ENCODE measurements at regions not wholly inside any gene's neighbourhood (a gene's known extent, or its start where the extent isn't known, plus 50 kb on each side); places are given as distances from the start of the nearest gene placed in this dataset.

GRCh38 chr9:759541-759940 lies 82.0 kb upstream of the DMRT1 start:
- in situ Hi-C loops (cut with MboI; ENCODE audit: low pct_unique_long_range_greater_than_20kb, low sequenced_read_pairs, unreplicated experiment) = loop anchor here (10.0 kb wide), 1 partner anchor 65 kb away; no protein-coding TSS in a partner anchor
- TF ChIP-seq CTCF (IDR thresholded peaks at IDR 0.05; ENCODE audit: extremely low read depth, insufficient read depth, missing control alignments) = no peak
- DNase-seq (ENCODE audit: low spot score) = no peak

GRCh38 chr9:759983-760736 lies 81.3 kb upstream of the DMRT1 start:
- in situ Hi-C loops (cut with MboI; ENCODE audit: low pct_unique_long_range_greater_than_20kb, low sequenced_read_pairs, unreplicated experiment) = loop anchor here (10.0 kb wide), 2 partner anchors 65 to 145 kb away; no protein-coding TSS in a partner anchor
- DNase-seq (ENCODE audit: low spot score) = no peak
- no peak for TF ChIP-seq CTCF (IDR thresholded peaks at IDR 0.05; ENCODE audit: extremely low read depth, insufficient read depth, missing control alignments)

- TF ChIP-seq CTCF (IDR thresholded peaks at IDR 0.05; ENCODE audit: extremely low read depth, insufficient read depth, missing control alignments) = no peak
- in situ Hi-C loops (cut with MboI; ENCODE audit: low pct_unique_long_range_greater_than_20kb, low sequenced_read_pairs, unreplicated experiment) = loop anchor here (10.0 kb wide), 1 partner anchor 146 kb away; no protein-coding TSS in a partner anchor
- DNase-seq (ENCODE audit: low spot score) = no peak
Observed at GRCh38 chr9:761176-761792, 80.2 kb upstream of the DMRT1 start.

GRCh38 chr9:761793-762560 lies 79.5 kb upstream of the DMRT1 start:
- in situ Hi-C loops (cut with MboI; ENCODE audit: low pct_unique_long_range_greater_than_20kb, low sequenced_read_pairs, unreplicated experiment) = loop anchor here (10.0 kb wide), 1 partner anchor 147 kb away; no protein-coding TSS in a partner anchor
- no peak for TF ChIP-seq CTCF (IDR thresholded peaks at IDR 0.05; ENCODE audit: extremely low read depth, insufficient read depth, missing control alignments)
- DNase-seq (ENCODE audit: low spot score) = no peak

GRCh38 chr9:763692-764091 lies 77.8 kb upstream of the DMRT1 start:
- in situ Hi-C loops (cut with MboI; ENCODE audit: low pct_unique_long_range_greater_than_20kb, low sequenced_read_pairs, unreplicated experiment) = loop anchor here (10.0 kb wide), 1 partner anchor 149 kb away; no protein-coding TSS in a partner anchor
- no peak for TF ChIP-seq CTCF (IDR thresholded peaks at IDR 0.05; ENCODE audit: extremely low read depth, insufficient read depth, missing control alignments)
- DNase-seq (ENCODE audit: low spot score) = no peak

GRCh38 chr9:764105-764524 lies 77.4 kb upstream of the DMRT1 start:
- DNase-seq (ENCODE audit: low spot score) = peak; percentile 73
- in situ Hi-C loops (cut with MboI; ENCODE audit: low pct_unique_long_range_greater_than_20kb, low sequenced_read_pairs, unreplicated experiment) = loop anchor here (10.0 kb wide), 1 partner anchor 149 kb away; no protein-coding TSS in a partner anchor
- TF ChIP-seq CTCF (IDR thresholded peaks at IDR 0.05; ENCODE audit: extremely low read depth, insufficient read depth, missing control alignments) = peak; percentile 53
